ENCODE measurements at regions not wholly inside any gene's neighbourhood (a gene's known extent, or its start where the extent isn't known, plus 50 kb on each side); places are given as distances from the start of the nearest gene placed in this dataset.

DNA sequence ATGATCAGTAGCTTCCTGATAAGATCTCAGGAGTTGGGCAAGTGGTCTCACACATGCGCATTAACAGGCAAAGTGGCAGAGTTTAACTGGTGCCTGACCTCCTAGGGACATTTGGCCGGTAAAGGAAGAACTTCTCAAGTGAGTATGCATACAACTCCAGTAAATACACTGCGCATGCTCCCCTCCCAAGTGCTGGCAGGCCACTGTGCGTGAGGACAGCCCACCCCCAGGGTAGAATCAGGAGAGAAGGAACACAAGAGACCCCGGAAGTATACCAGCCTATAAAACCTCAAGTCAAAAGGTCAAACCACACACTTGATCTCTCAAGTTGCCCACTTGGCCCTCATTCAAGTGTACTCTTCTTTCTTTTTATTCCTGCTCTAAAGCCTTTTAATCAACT is 225.5 kb upstream of the ANKRD50 start:
- H3K36me3 Mint-ChIP-seq: no peaks in the 10 kb centered on the region
- DNase-seq: no peak
- no peak overlapping the region for H3K27ac Mint-ChIP-seq
- no peak overlapping the region for H3K4me3 Mint-ChIP-seq
- Histone ChIP-seq H4K20me1 (ENCODE audit: insufficient read depth, low read length) (no peaks in the 10 kb centered on the region), H3K9ac (ENCODE audit: insufficient read depth, low read length, poor library complexity, severe bottlenecking) (no peak overlapping the region), H2AFZ (ENCODE audit: insufficient read depth, low read depth, low read length, poor library complexity, severe bottlenecking) (no peak overlapping the region), H3K4me2 (replicated peaks; ENCODE audit: extremely low read depth, low read length, poor library complexity, severe bottlenecking) (no peak overlapping the region), H3K27me3 (ENCODE audit: control insufficient read depth in 2 of 2, insufficient read depth in 2 of 2, low read length in 2 of 2) (no peaks in the 10 kb centered on the region), H3K9me3 (replicated peaks in 1 of 2; ENCODE audit: control insufficient read depth in 1 of 2, insufficient read depth in 1 of 2, low read length in 2 of 2) (no peaks in the 10 kb centered on the region), H3K27ac (ENCODE audit: low read depth in 1 of 2, low read length in 2 of 2) (no peak overlapping the region), H3K79me2 (ENCODE audit: insufficient read depth, low read length) (no peaks in the 10 kb centered on the region), H3K4me3 (replicated peaks in 1 of 3; ENCODE audit: low read depth in 2 of 3, low read length in 3 of 3) (no peak overlapping the region), H3K36me3 (replicated peaks in 1 of 2; ENCODE audit: control insufficient read depth in 1 of 2, insufficient read depth in 2 of 2, low read length in 2 of 2) (no peaks in the 10 kb centered on the region), H3K4me1 (ENCODE audit: control insufficient read depth in 1 of 2, insufficient read depth in 2 of 2, low read length in 2 of 2) (no peaks in the 10 kb centered on the region)
- H3K4me1 Mint-ChIP-seq: no peaks in the 10 kb centered on the region
- H3K27me3 Mint-ChIP-seq (ENCODE audit: low read depth in 3 of 3): peaks cover 0 to 4% (median 0%) of the 10 kb centered on the region in 3 donors
- intact Hi-C loops (cut with micrococcal nuclease): no loop called here
- 74% methylated on average over 4 of the region's 5 CpGs for WGBS (ENCODE audit: insufficient coverage)
- peaks cover 0 to 2% (median 0%) of the 10 kb centered on the region in 7 donors for H3K9me3 Mint-ChIP-seq
- TF ChIP-seq, protein P1, sequence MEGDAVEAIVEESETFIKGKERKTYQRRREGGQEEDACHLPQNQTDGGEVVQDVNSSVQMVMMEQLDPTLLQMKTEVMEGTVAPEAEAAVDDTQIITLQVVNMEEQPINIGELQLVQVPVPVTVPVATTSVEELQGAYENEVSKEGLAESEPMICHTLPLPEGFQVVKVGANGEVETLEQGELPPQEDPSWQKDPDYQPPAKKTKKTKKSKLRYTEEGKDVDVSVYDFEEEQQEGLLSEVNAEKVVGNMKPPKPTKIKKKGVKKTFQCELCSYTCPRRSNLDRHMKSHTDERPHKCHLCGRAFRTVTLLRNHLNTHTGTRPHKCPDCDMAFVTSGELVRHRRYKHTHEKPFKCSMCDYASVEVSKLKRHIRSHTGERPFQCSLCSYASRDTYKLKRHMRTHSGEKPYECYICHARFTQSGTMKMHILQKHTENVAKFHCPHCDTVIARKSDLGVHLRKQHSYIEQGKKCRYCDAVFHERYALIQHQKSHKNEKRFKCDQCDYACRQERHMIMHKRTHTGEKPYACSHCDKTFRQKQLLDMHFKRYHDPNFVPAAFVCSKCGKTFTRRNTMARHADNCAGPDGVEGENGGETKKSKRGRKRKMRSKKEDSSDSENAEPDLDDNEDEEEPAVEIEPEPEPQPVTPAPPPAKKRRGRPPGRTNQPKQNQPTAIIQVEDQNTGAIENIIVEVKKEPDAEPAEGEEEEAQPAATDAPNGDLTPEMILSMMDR (IDR thresholded peaks at IDR 0.05): no peak

DNA sequence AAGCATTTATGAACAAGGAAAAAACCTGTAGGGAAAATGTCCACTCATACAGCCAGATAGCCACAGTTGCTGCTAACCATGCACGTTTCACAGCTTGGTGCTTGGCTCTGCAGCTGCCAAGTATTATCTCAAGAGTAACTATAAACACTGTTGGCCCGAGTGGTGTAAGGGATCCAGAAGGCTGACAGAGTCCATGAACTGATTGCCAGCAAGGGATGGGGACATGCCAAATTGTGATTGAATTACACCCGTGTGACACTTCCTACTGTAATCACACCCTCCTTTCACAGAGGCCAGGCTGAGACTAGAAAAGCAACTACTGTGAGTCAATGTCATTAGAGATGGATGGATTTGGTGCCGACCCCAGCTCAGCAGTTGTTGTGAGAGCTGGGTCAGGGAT is 223.9 kb upstream of the ANKRD50 start:
- Mint-ChIP-seq H3K36me3 (no peaks in the 10 kb centered on the region), H3K9me3 (peaks cover 0 to 2% (median 0%) of the 10 kb centered on the region in 7 donors), H3K27me3 (ENCODE audit: low read depth in 3 of 3) (peaks cover 0 to 4% (median 0%) of the 10 kb centered on the region in 3 donors), H3K4me3 (no peak overlapping the region), H3K4me1 (no peaks in the 10 kb centered on the region), H3K27ac (no peak overlapping the region)
- TF ChIP-seq, protein P1 (IDR thresholded peaks at IDR 0.05): no peak
- Histone ChIP-seq H3K27ac (ENCODE audit: low read depth in 1 of 2, low read length in 2 of 2) (no peak overlapping the region), H2AFZ (ENCODE audit: insufficient read depth, low read depth, low read length, poor library complexity, severe bottlenecking) (no peak overlapping the region), H3K27me3 (ENCODE audit: control insufficient read depth in 2 of 2, insufficient read depth in 2 of 2, low read length in 2 of 2) (no peaks in the 10 kb centered on the region), H4K20me1 (ENCODE audit: insufficient read depth, low read length) (no peaks in the 10 kb centered on the region), H3K36me3 (replicated peaks in 1 of 2; ENCODE audit: control insufficient read depth in 1 of 2, insufficient read depth in 2 of 2, low read length in 2 of 2) (no peaks in the 10 kb centered on the region), H3K9ac (ENCODE audit: insufficient read depth, low read length, poor library complexity, severe bottlenecking) (no peak overlapping the region), H3K4me2 (replicated peaks; ENCODE audit: extremely low read depth, low read length, poor library complexity, severe bottlenecking) (no peak overlapping the region), H3K9me3 (replicated peaks in 1 of 2; ENCODE audit: control insufficient read depth in 1 of 2, insufficient read depth in 1 of 2, low read length in 2 of 2) (no peaks in the 10 kb centered on the region), H3K4me3 (replicated peaks in 1 of 3; ENCODE audit: low read depth in 2 of 3, low read length in 3 of 3) (no peak overlapping the region), H3K4me1 (ENCODE audit: control insufficient read depth in 1 of 2, insufficient read depth in 2 of 2, low read length in 2 of 2) (no peaks in the 10 kb centered on the region), H3K79me2 (ENCODE audit: insufficient read depth, low read length) (no peaks in the 10 kb centered on the region)
- WGBS (ENCODE audit: insufficient coverage): 72% methylated on average over 2 of the region's 4 CpGs
- intact Hi-C loops (cut with micrococcal nuclease): no loop called here
- DNase-seq: no peak
